Mucosa of descending colon (tissue), 3 donors: ENCODE measurements at regions not wholly inside any gene's neighbourhood (a gene's known extent, or its start where the extent isn't known, plus 50 kb on each side); places are given as distances from the start of the nearest gene placed in this dataset.

Experiments used
- ATAC-seq: fragments of 200-7000 bp; cut with Tn5 transposase; one replicate; pipeline ENCODE4 v1.9.1; 2020; ENCODE audit warnings: mild to moderate bottlenecking, moderate library complexity
- DNase-seq, 3 donors: peaks; one replicate each; pipeline ENCODE4 v3.0.0-alpha.2; 2020
- H3K36me3 ChIP-seq: fragments of 200-600 bp; one replicate; pipeline ENCODE4 v1.8.0; 2021; ENCODE audit warnings: low read depth, mild to moderate bottlenecking
- H3K4me1 ChIP-seq: fragments of 200-600 bp; one replicate; pipeline ENCODE4 v1.8.0; 2021; ENCODE audit warnings: low read depth, mild to moderate bottlenecking
- H3K4me3 ChIP-seq: fragments of 200-600 bp; one replicate; pipeline ENCODE4 v1.8.0; 2021; ENCODE audit warnings: mild to moderate bottlenecking
- H3K9me3 ChIP-seq: fragments of 200-600 bp; one replicate; pipeline ENCODE4 v1.8.0; 2021; ENCODE audit warnings: mild to moderate bottlenecking
- CTCF ChIP-seq: fragments of 200-600 bp; IDR thresholded peaks from one replicate; pipeline ENCODE4 v1.8.0; 2022; ENCODE audit warnings: antibody characterized with exemption, mild to moderate bottlenecking
- intact Hi-C, 2 donors: fragments of 100-400 bp; cut with DNase I in 1 of 2; cut with micrococcal nuclease in 1 of 2; formaldehyde crosslinking; loops; one replicate each; pipeline versions ENCODE4 v1.11.0 to v1.11.1; 2022; cut with DNase I, micrococcal nuclease
- donor health status: DM: no; HTN: no; CAD: no; lungs with moderate emphysema.
- donor health status: DM: no; HTN: no; CAD: no.
- donor health status: DM: no; HTN: yes; CAD: no.

- no peak for ATAC-seq
- H3K36me3 ChIP-seq: no peaks in the 10 kb centered on the region
- no peak overlapping the region for H3K4me3 ChIP-seq
- no peaks in the 10 kb centered on the region for H3K9me3 ChIP-seq
- no peak for DNase-seq
- peaks cover 2% of the 10 kb centered on the region for H3K4me1 ChIP-seq
- intact Hi-C loops: no loop called here
- TF ChIP-seq CTCF: no peak
Measured at GRCh38 chr4:3343358-3343757, 50.5 kb downstream of the RGS12 start.

- Histone ChIP-seq H3K36me3 (no peaks in the 10 kb centered on the region), H3K4me3 (no peak overlapping the region), H3K4me1 (peaks cover 2% of the 10 kb centered on the region), H3K9me3 (no peaks in the 10 kb centered on the region)
- no peak for TF ChIP-seq CTCF
- intact Hi-C loops: no loop called here
- DNase-seq (no peak), ATAC-seq (no peak)
Measured at GRCh38 chr4:3344104-3344503, 51.3 kb downstream of the RGS12 start.

GRCh38 chr4:3344596-3344995 is 51.8 kb downstream of the RGS12 start:
- TF ChIP-seq CTCF: no peak
- intact Hi-C loops: no loop called here

GRCh38 chr4:3345384-3345783 is 52.6 kb downstream of the RGS12 start:
- Histone ChIP-seq H3K4me3 (no peak overlapping the region), H3K9me3 (no peaks in the 10 kb centered on the region), H3K36me3 (no peaks in the 10 kb centered on the region), H3K4me1 (peaks cover 2% of the 10 kb centered on the region)
- no peak for DNase-seq
- no peak for TF ChIP-seq CTCF
- intact Hi-C loops: loop anchor here in 1 of 2 donors (5.0 kb wide), 1 partner anchor 97 kb away; the partner anchor contains the start of gene HGFAC
- ATAC-seq: no peak

More at GRCh38 chr4:3344596-3344995, 51.8 kb downstream of the RGS12 start:
- ATAC-seq (no peak), DNase-seq (no peak)
- Histone ChIP-seq H3K4me1 (peaks cover 2% of the 10 kb centered on the region), H3K9me3 (no peaks in the 10 kb centered on the region), H3K4me3 (no peak overlapping the region), H3K36me3 (no peaks in the 10 kb centered on the region)

GRCh38 chr4:3346146-3346545 is 53.3 kb downstream of the RGS12 start:
- DNase-seq (peak in 1 of 3 donors; percentile 78), ATAC-seq (peak; percentile 90)
- H3K4me3 ChIP-seq: no peak overlapping the region
- intact Hi-C loops: loop anchor here in 1 of 2 donors (5.0 kb wide), 1 partner anchor 96 kb away; the partner anchor contains the start of gene HGFAC
- H3K9me3 ChIP-seq: no peaks in the 10 kb centered on the region
- TF ChIP-seq CTCF: peak; percentile 64
- peaks cover 2% of the 10 kb centered on the region for H3K4me1 ChIP-seq
- H3K36me3 ChIP-seq: no peaks in the 10 kb centered on the region

GRCh38 chr4:3347871-3348270 is 55.0 kb downstream of the RGS12 start:
- Histone ChIP-seq H3K4me1 (no peaks in the 10 kb centered on the region), H3K36me3 (no peaks in the 10 kb centered on the region), H3K9me3 (no peaks in the 10 kb centered on the region), H3K4me3 (no peak overlapping the region)
- intact Hi-C loops: loop anchor here in 1 of 2 donors (5.0 kb wide), 1 partner anchor 94 kb away; the partner anchor contains the start of gene HGFAC
- DNase-seq: no peak
- ATAC-seq: no peak
- TF ChIP-seq CTCF: no peak
